HG03460 (cell line): ENCODE measurements at regions not wholly inside any gene's neighbourhood (a gene's known extent, or its start where the extent isn't known, plus 50 kb on each side); places are given as distances from the start of the nearest gene placed in this dataset.

Source experiments
- ATAC-seq: cut with Tn5 transposase; IDR thresholded peaks from one replicate; pipeline ENCODE4 v1.9.1; 2021; ENCODE audit not compliant: unreplicated experiment

- no peak for ATAC-seq
Measured at GRCh38 chr2:118301248-118301647, 213.0 kb downstream of the INSIG2 start.

GRCh38 chr2:118300832-118301231, 212.6 kb downstream of the INSIG2 start:
- no peak for ATAC-seq

GRCh38 chr2:118296663-118297062, 208.4 kb downstream of the INSIG2 start:
- ATAC-seq: no peak

- no peak for ATAC-seq
Measured at GRCh38 chr2:118295592-118296390, 207.5 kb downstream of the INSIG2 start.

- ATAC-seq: no peak
Measured at GRCh38 chr2:118294063-118294462, 205.8 kb downstream of the INSIG2 start.

- no peak for ATAC-seq
Measured at GRCh38 chr2:118292991-118293390, 204.7 kb downstream of the INSIG2 start.

GRCh38 chr2:118291251-118291880, 203.1 kb downstream of the INSIG2 start:
- no peak for ATAC-seq

- no peak for ATAC-seq
Measured at GRCh38 chr2:118290411-118291250, 202.4 kb downstream of the INSIG2 start.

- no peak for ATAC-seq
Measured at GRCh38 chr2:118279005-118279404, 190.7 kb downstream of the INSIG2 start.

- no peak for ATAC-seq
Measured at GRCh38 chr2:118278046-118278445, 189.8 kb downstream of the INSIG2 start.

GRCh38 chr2:118274841-118275510, 186.7 kb downstream of the INSIG2 start:
- no peak for ATAC-seq

GRCh38 chr2:118272391-118272790, 184.1 kb downstream of the INSIG2 start:
- no peak for ATAC-seq

GRCh38 chr2:118269408-118270051, 181.3 kb downstream of the INSIG2 start:
- ATAC-seq: no peak

- ATAC-seq: no peak
Measured at GRCh38 chr2:118268268-118268667, 180.0 kb downstream of the INSIG2 start.

- ATAC-seq: no peak
Measured at GRCh38 chr2:118265873-118266455, 177.7 kb downstream of the INSIG2 start.

GRCh38 chr2:118264232-118264990, 176.1 kb downstream of the INSIG2 start:
- no peak for ATAC-seq

GRCh38 chr2:118257696-118258095, 169.4 kb downstream of the INSIG2 start:
- no peak for ATAC-seq

- no peak for ATAC-seq
Measured at GRCh38 chr2:118255771-118256372, 167.6 kb downstream of the INSIG2 start.

- no peak for ATAC-seq
Measured at GRCh38 chr2:118255301-118255700, 167.0 kb downstream of the INSIG2 start.
